Fibroblast of lung (primary cell): ENCODE measurements at regions not wholly inside any gene's neighbourhood (a gene's known extent, or its start where the extent isn't known, plus 50 kb on each side); places are given as distances from the start of the nearest gene placed in this dataset.

Source experiments
- DNase-seq, 2 donors: peaks; one replicate each; pipeline versions ENCODE4 v3.0.0 to v3.0.0-alpha.2; 2010; ENCODE audit warnings: low read depth in 2 of 2
- H2AFZ ChIP-seq: 2 replicates; pipeline ENCODE4 v1.5.1; 2012; ENCODE audit warnings: low read length, control low read depth, inconsistent platforms
- H3K27ac ChIP-seq: 2 replicates; pipeline ENCODE4 v1.5.1; 2011; ENCODE audit warnings: low read length, control low read depth; ENCODE audit not compliant: insufficient read depth
- H3K27me3 ChIP-seq: 2 replicates; pipeline ENCODE4 v1.5.1; 2011; ENCODE audit warnings: mild to moderate bottlenecking, low read length; ENCODE audit not compliant: control insufficient read depth, insufficient read depth
- H3K36me3 ChIP-seq: 2 replicates; pipeline ENCODE4 v1.5.1; 2011; ENCODE audit warnings: low read length; ENCODE audit not compliant: control insufficient read depth, insufficient read depth
- H3K4me1 ChIP-seq: 2 replicates; pipeline ENCODE4 v1.5.1; 2011; ENCODE audit warnings: low read length; ENCODE audit not compliant: control insufficient read depth, insufficient read depth; ENCODE audit errors: extremely low read depth
- H3K4me2 ChIP-seq: 2 replicates; pipeline ENCODE4 v1.5.1; 2011; ENCODE audit warnings: low read length, control low read depth; ENCODE audit not compliant: insufficient read depth; ENCODE audit errors: extremely low read depth
- H3K4me3 ChIP-seq, 4 experiments: fragments of 200-600 bp in 1 of 4; sonication (generic) in 1 of 4; replicated peaks in 1 of 4; 2 replicates each; pipeline ENCODE4 v1.5.1; 2011 to 2016; ENCODE audit warnings: low read length in 4 of 4, low read depth in 3 of 4, mild to moderate bottlenecking in 3 of 4, control low read depth in 2 of 4, inconsistent platforms in 1 of 4, mixed read lengths in 1 of 4; ENCODE audit not compliant: insufficient read depth in 1 of 4; ENCODE audit errors: control extremely low read depth in 1 of 4
- H3K79me2 ChIP-seq: 2 replicates; pipeline ENCODE4 v1.5.1; 2012; ENCODE audit warnings: mild to moderate bottlenecking, low read length, inconsistent platforms; ENCODE audit not compliant: control insufficient read depth, insufficient read depth
- H3K9ac ChIP-seq: 2 replicates; pipeline ENCODE4 v1.5.1; 2011; ENCODE audit warnings: mild to moderate bottlenecking, low read length, control low read depth; ENCODE audit not compliant: insufficient read depth
- H3K9me3 ChIP-seq: 2 replicates; pipeline ENCODE4 v1.5.1; 2012; ENCODE audit warnings: low read depth, low read length; ENCODE audit not compliant: control insufficient read depth, insufficient read depth
- H4K20me1 ChIP-seq: 2 replicates; pipeline ENCODE4 v1.5.1; 2011; ENCODE audit warnings: low read length; ENCODE audit not compliant: control insufficient read depth, insufficient read depth; ENCODE audit errors: extremely low read depth
- CTCF ChIP-seq, 2 donors: IDR thresholded peaks in 1 of 2; conservative IDR thresholded peaks in 1 of 2; 1 replicate in 1 of 2; 2 replicates in 1 of 2; pipeline ENCODE4 v1.5.1; 2011 to 2012; ENCODE audit warnings: low read length in 2 of 2, control low read depth in 1 of 2, inconsistent platforms in 1 of 2, low read depth in 1 of 2, mild to moderate bottlenecking in 1 of 2
- EZH2 ChIP-seq: IDR thresholded peaks from 2 replicates; pipeline ENCODE4 v1.5.1; 2012; ENCODE audit warnings: low read length, control low read depth, mild to moderate bottlenecking; ENCODE audit errors: missing control alignments

GRCh38 chr7:119596651-119597050 is 676.3 kb upstream of the KCND2 start:
- no peak for DNase-seq
- Histone ChIP-seq H3K4me2 (no peak overlapping the region), H4K20me1 (no peaks in the 10 kb centered on the region), H3K27me3 (no peaks in the 10 kb centered on the region), H2AFZ (no peak overlapping the region), H3K36me3 (no peaks in the 10 kb centered on the region), H3K27ac (no peak overlapping the region), H3K4me3 (no peak overlapping the region), H3K9me3 (no peaks in the 10 kb centered on the region), H3K4me1 (no peaks in the 10 kb centered on the region), H3K9ac (no peak overlapping the region), H3K79me2 (no peaks in the 10 kb centered on the region)
- TF ChIP-seq EZH2, result no peak
- TF ChIP-seq CTCF (conservative IDR thresholded peaks at IDR 0.05 in 1 of 2, IDR thresholded peaks at IDR 0.05 in 1 of 2; ENCODE audit: low read depth in 1 of 2, low read length in 2 of 2), result no peak

GRCh38 chr7:119606297-119606696 is 666.7 kb upstream of the KCND2 start:
- Histone ChIP-seq H2AFZ (no peak overlapping the region), H3K4me1 (no peaks in the 10 kb centered on the region), H4K20me1 (no peaks in the 10 kb centered on the region), H3K79me2 (no peaks in the 10 kb centered on the region), H3K27me3 (no peaks in the 10 kb centered on the region), H3K9ac (no peak overlapping the region), H3K9me3 (no peaks in the 10 kb centered on the region), H3K4me3 (no peak overlapping the region), H3K36me3 (no peaks in the 10 kb centered on the region), H3K4me2 (no peak overlapping the region), H3K27ac (no peak overlapping the region)
- no peak for DNase-seq
- TF ChIP-seq EZH2, result no peak
- TF ChIP-seq CTCF (conservative IDR thresholded peaks at IDR 0.05 in 1 of 2, IDR thresholded peaks at IDR 0.05 in 1 of 2; ENCODE audit: low read depth in 1 of 2, low read length in 2 of 2), result no peak

GRCh38 chr7:119620769-119621168 is 652.2 kb upstream of the KCND2 start:
- H3K4me2 ChIP-seq, result no peak overlapping the region
- no peak overlapping the region for H2AFZ ChIP-seq
- H3K27ac ChIP-seq, result no peak overlapping the region
- no peaks in the 10 kb centered on the region for H3K9me3 ChIP-seq
- H3K79me2 ChIP-seq, result no peaks in the 10 kb centered on the region
- no peak for DNase-seq
- H3K4me1 ChIP-seq, result no peaks in the 10 kb centered on the region
- H3K27me3 ChIP-seq, result no peaks in the 10 kb centered on the region
- no peak for TF ChIP-seq CTCF (conservative IDR thresholded peaks at IDR 0.05 in 1 of 2, IDR thresholded peaks at IDR 0.05 in 1 of 2; ENCODE audit: low read depth in 1 of 2, low read length in 2 of 2)
- TF ChIP-seq EZH2, result no peak
- no peaks in the 10 kb centered on the region for H4K20me1 ChIP-seq
- no peak overlapping the region for H3K4me3 ChIP-seq
- no peak overlapping the region for H3K9ac ChIP-seq
- no peaks in the 10 kb centered on the region for H3K36me3 ChIP-seq
